ENCODE measurements at regions not wholly inside any gene's neighbourhood (a gene's known extent, or its start where the extent isn't known, plus 50 kb on each side); places are given as distances from the start of the nearest gene placed in this dataset.

- H3K36me3 ChIP-seq (ENCODE audit: insufficient read depth, low read length), result no peaks in the 10 kb centered on the region
- peaks cover 5% of the 10 kb centered on the region; the same call in 1 of the 2 replicates for H3K9me3 ChIP-seq (ENCODE audit: insufficient read depth, low read depth, low read length)
- no peaks in the 10 kb centered on the region for H3K27me3 ChIP-seq (ENCODE audit: insufficient read depth, low read length)
- H3K9ac ChIP-seq (ENCODE audit: low read depth, low read length), result no peak overlapping the region
- no peak overlapping the region for H3K27ac ChIP-seq (ENCODE audit: low read depth, low read length)
- H3K4me1 ChIP-seq (ENCODE audit: insufficient read depth, low read length), result peaks cover 11% of the 10 kb centered on the region
- no peak overlapping the region for H3K4me3 ChIP-seq (ENCODE audit: low read length)
- WGBS, result 44% methylated on average over 2 of the region's 2 CpGs
Measured at GRCh38 chr18:37617623-37618022, 52.0 kb upstream of the CELF4 start.
